GM10266 (cell line): ENCODE measurements at regions not wholly inside any gene's neighbourhood (a gene's known extent, or its start where the extent isn't known, plus 50 kb on each side); places are given as distances from the start of the nearest gene placed in this dataset.

Experiments
- DNase-seq: peaks from one replicate; pipeline ENCODE4 v3.0.0; 2012; ENCODE audit errors: extremely low spot score
- CTCF ChIP-seq: IDR thresholded peaks from 2 replicates; pipeline ENCODE4 v1.5.1; 2012; ENCODE audit warnings: mild to moderate bottlenecking, low read depth; ENCODE audit not compliant: control insufficient read depth, insufficient read depth; ENCODE audit errors: missing control alignments

- DNase-seq, result peak; percentile 73
- no peak for TF ChIP-seq CTCF
Observed at GRCh38 chr6:158910484-158911440, 89.2 kb downstream of the RSPH3 start.

GRCh38 chr6:158909938-158910337 lies 90.1 kb downstream of the RSPH3 start:
- no peak for TF ChIP-seq CTCF
- peak; percentile 34 for DNase-seq

GRCh38 chr6:158908606-158909005 lies 89.4 kb upstream of the EZR start:
- no peak for TF ChIP-seq CTCF
- DNase-seq, result no peak

GRCh38 chr6:158907931-158908330 lies 88.8 kb upstream of the EZR start:
- DNase-seq, result no peak
- no peak for TF ChIP-seq CTCF

GRCh38 chr6:158906926-158907325 lies 87.8 kb upstream of the EZR start:
- DNase-seq, result no peak
- TF ChIP-seq CTCF, result no peak

GRCh38 chr6:158905277-158905676 lies 86.1 kb upstream of the EZR start:
- DNase-seq, result no peak

More at GRCh38 chr6:158905277-158905676, 86.1 kb upstream of the EZR start:
- TF ChIP-seq CTCF, result no peak
